ENCODE measurements at regions not wholly inside any gene's neighbourhood (a gene's known extent, or its start where the extent isn't known, plus 50 kb on each side); places are given as distances from the start of the nearest gene placed in this dataset.

- Histone ChIP-seq H2AFZ (ENCODE audit: low read depth, low read length) (no peak overlapping the region), H3K36me3 (ENCODE audit: control insufficient read depth in 2 of 2, extremely low read depth in 1 of 2, insufficient read depth in 2 of 2, low read length in 2 of 2) (no peaks in the 10 kb centered on the region), H3K9me1 (replicated peaks; ENCODE audit: control insufficient read depth, extremely low read depth, insufficient read depth, low read length) (no peaks in the 10 kb centered on the region), H3K27me3 (ENCODE audit: control insufficient read depth in 2 of 2, insufficient read depth in 2 of 2, low read length in 2 of 2) (no peaks in the 10 kb centered on the region), H3K4me1 (ENCODE audit: control insufficient read depth, extremely low read depth, insufficient read depth, low read length) (no peaks in the 10 kb centered on the region), H3K9ac (replicated peaks; ENCODE audit: extremely low read depth, insufficient read depth, low read length) (no peak overlapping the region), H3K9me3 (replicated peaks; ENCODE audit: control insufficient read depth, insufficient read depth, low read length) (peaks cover 4% of the 10 kb centered on the region), H3K4me3 (replicated peaks in 1 of 3; ENCODE audit: insufficient read depth in 1 of 3, low read depth in 1 of 3, low read length in 3 of 3) (no peak overlapping the region), H3K79me2 (ENCODE audit: control insufficient read depth, insufficient read depth, low read length) (no peaks in the 10 kb centered on the region), H4K20me1 (replicated peaks; ENCODE audit: control insufficient read depth, extremely low read depth, insufficient read depth, low read length) (no peaks in the 10 kb centered on the region), H3K27ac (ENCODE audit: insufficient read depth, low read depth, low read length) (no peak overlapping the region), H3K4me2 (ENCODE audit: insufficient read depth, low read length) (no peak overlapping the region)
- ChIA-PET CTCF (no interaction called here), POLR2A (no interaction called here)
- intact Hi-C loops (cut with micrococcal nuclease) (no loop called here), dilution Hi-C loops (cut with MboI; ENCODE audit: extremely low pct_ligation_motif_present, low sequenced_read_pairs) (no loop called here)
- no peak for FAIRE-seq
- no TSS peak for BruUV-seq (replicated peaks)
- DNase-seq (ENCODE audit: low read depth, low spot score) = no peak
- TF ChIP-seq POLR2A (IDR thresholded peaks at IDR 0.05; ENCODE audit: low read depth, low read length) (no peak), GATA2 (IDR thresholded peaks at IDR 0.05; ENCODE audit: insufficient read depth, insufficient read length, low read depth, low read length) (no peak), FOS (IDR thresholded peaks at IDR 0.05; ENCODE audit: borderline replicate concordance, insufficient read depth, low read length) (no peak), EZH2 (IDR thresholded peaks at IDR 0.05; ENCODE audit: borderline replicate concordance, low read depth, low read length, severe bottlenecking) (no peak), MYC (IDR thresholded peaks at IDR 0.05; ENCODE audit: low read depth, low read length) (no peak)
These were observed 146.5 kb downstream of the NSG2 start for GRCh38 chr5:174191850-174192655.

GRCh38 chr5:174192901-174193300 lies 147.4 kb downstream of the NSG2 start:
- TF ChIP-seq MAX (IDR thresholded peaks at IDR 0.05; ENCODE audit: insufficient read depth, insufficient read length) (no peak), POLR2AphosphoS5 (IDR thresholded peaks at IDR 0.05; ENCODE audit: insufficient read depth, low read depth, low read length) (no peak), JUN (IDR thresholded peaks at IDR 0.05; ENCODE audit: borderline replicate concordance, insufficient read depth, insufficient read length, low read depth) (no peak), FOS (IDR thresholded peaks at IDR 0.05; ENCODE audit: borderline replicate concordance, insufficient read depth, low read length) (no peak), EZH2 (IDR thresholded peaks at IDR 0.05; ENCODE audit: borderline replicate concordance, low read depth, low read length, severe bottlenecking) (no peak), POLR2A (IDR thresholded peaks at IDR 0.05; ENCODE audit: low read depth, low read length) (no peak), GATA2 (IDR thresholded peaks at IDR 0.05; ENCODE audit: insufficient read depth, insufficient read length, low read depth, low read length) (no peak), MYC (IDR thresholded peaks at IDR 0.05; ENCODE audit: low read depth, low read length) (no peak), CTCF (IDR thresholded peaks at IDR 0.05; ENCODE audit: extremely low read depth in 1 of 2, insufficient read depth in 1 of 2, low read depth in 1 of 2, low read length in 2 of 2) (no peak)
- dilution Hi-C loops (cut with MboI; ENCODE audit: extremely low pct_ligation_motif_present, low sequenced_read_pairs) (no loop called here), intact Hi-C loops (cut with micrococcal nuclease) (no loop called here)
- no peak for DNase-seq (ENCODE audit: low read depth, low spot score)
- H3K4me2 ChIP-seq (ENCODE audit: insufficient read depth, low read length) = no peak overlapping the region
- no peak overlapping the region for H3K27ac ChIP-seq (ENCODE audit: insufficient read depth, low read depth, low read length)
- no peaks in the 10 kb centered on the region for H3K27me3 ChIP-seq (ENCODE audit: control insufficient read depth in 2 of 2, insufficient read depth in 2 of 2, low read length in 2 of 2)
- no TSS peak for BruUV-seq (replicated peaks)
- no peak overlapping the region for H2AFZ ChIP-seq (ENCODE audit: low read depth, low read length)
- H3K4me1 ChIP-seq (ENCODE audit: control insufficient read depth, extremely low read depth, insufficient read depth, low read length) = no peaks in the 10 kb centered on the region
- H3K36me3 ChIP-seq (ENCODE audit: control insufficient read depth in 2 of 2, extremely low read depth in 1 of 2, insufficient read depth in 2 of 2, low read length in 2 of 2) = no peaks in the 10 kb centered on the region
- no peak overlapping the region for H3K9ac ChIP-seq (replicated peaks; ENCODE audit: extremely low read depth, insufficient read depth, low read length)
- POLR2A ChIA-PET = no interaction called here
- H4K20me1 ChIP-seq (replicated peaks; ENCODE audit: control insufficient read depth, extremely low read depth, insufficient read depth, low read length) = no peaks in the 10 kb centered on the region
- H3K9me1 ChIP-seq (replicated peaks; ENCODE audit: control insufficient read depth, extremely low read depth, insufficient read depth, low read length) = no peaks in the 10 kb centered on the region
- no peak for FAIRE-seq
- H3K79me2 ChIP-seq (ENCODE audit: control insufficient read depth, insufficient read depth, low read length) = no peaks in the 10 kb centered on the region
- H3K9me3 ChIP-seq (replicated peaks; ENCODE audit: control insufficient read depth, insufficient read depth, low read length) = peaks cover 4% of the 10 kb centered on the region
- CTCF ChIA-PET = no interaction called here
- H3K4me3 ChIP-seq (replicated peaks in 1 of 3; ENCODE audit: insufficient read depth in 1 of 3, low read depth in 1 of 3, low read length in 3 of 3) = no peak overlapping the region
